GM18511 (cell line): ENCODE measurements at regions not wholly inside any gene's neighbourhood (a gene's known extent, or its start where the extent isn't known, plus 50 kb on each side); places are given as distances from the start of the nearest gene placed in this dataset.

ENCODE experiments used
- ATAC-seq: cut with Tn5 transposase; IDR thresholded peaks from one replicate; pipeline ENCODE4 v1.9.1; 2021; ENCODE audit warnings: mild to moderate bottlenecking, moderate library complexity; ENCODE audit not compliant: unreplicated experiment

- no peak for ATAC-seq
These were observed 133.8 kb downstream of the GMNC start for GRCh38 chr3:190728574-190729246.

- ATAC-seq: no peak
These were observed 140.2 kb downstream of the GMNC start for GRCh38 chr3:190722181-190722905.

GRCh38 chr3:190721330-190721729, 141.2 kb downstream of the GMNC start:
- peak; percentile 97 for ATAC-seq

- ATAC-seq: no peak
These were observed 143.8 kb downstream of the GMNC start for GRCh38 chr3:190718671-190719070.

DNA sequence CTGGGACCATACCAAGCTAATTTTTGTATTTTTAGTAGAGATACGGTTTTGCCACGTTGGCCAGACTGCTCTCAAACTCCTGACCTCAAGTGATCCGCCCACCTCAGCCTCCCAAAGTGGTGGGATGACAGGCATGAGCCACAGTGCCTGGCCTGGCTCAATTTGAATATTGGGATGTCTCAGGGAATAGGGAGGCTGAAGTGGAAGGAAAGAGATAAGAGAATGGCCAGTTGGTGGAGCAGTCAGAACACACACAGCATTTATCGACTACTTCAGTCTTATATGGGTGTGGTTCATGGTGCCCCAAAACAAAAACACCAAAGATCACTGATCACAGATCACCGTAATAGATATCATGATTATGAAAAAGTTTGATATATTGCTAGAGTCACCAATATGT, 144.4 kb downstream of the GMNC start:
- ATAC-seq: no peak

DNA sequence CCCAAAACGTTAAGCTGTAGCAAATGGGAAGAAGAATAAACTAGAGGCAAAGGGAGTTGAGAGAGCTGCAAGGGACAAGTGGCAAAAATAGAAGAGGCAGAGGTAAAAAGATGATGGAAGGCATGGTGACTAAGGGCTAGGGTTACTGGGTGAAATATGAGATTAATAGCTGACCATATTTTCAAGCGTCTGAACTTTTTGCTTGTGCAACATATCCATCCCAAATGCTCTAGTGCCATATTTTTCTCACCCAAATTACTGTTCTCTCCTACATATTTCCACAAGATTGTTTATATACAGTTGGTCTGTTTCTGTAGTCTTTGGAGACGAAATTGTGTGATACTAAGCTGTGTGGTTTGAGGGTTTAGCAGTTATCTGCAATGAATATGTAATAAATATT, 145.5 kb downstream of the GMNC start:
- no peak for ATAC-seq

- no peak for ATAC-seq
These were observed 146.3 kb downstream of the GMNC start for GRCh38 chr3:190716211-190716610.

GRCh38 chr3:190710723-190711122, 151.8 kb downstream of the GMNC start:
- no peak for ATAC-seq

DNA sequence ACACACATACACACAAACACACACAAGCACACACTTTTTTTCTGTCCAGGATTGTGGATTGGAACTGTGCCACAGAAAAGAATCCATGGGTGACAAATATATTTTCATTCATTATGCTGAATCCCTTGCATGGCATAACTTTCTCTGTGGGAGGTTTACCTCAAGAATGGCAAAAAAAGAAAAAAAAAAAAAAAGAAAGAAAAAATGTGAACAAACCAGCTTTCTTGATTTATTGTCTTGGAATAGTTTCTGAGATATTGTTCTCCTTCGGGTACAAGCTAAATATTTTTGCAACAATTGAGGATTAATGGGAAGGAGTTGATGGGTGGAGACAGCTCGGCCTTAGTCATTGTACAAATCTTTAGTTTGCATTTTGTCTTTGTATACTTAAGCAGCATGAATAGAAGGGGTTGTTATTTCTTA, 153.1 kb downstream of the GMNC start:
- ATAC-seq: no peak
